ENCODE measurements at regions not wholly inside any gene's neighbourhood (a gene's known extent, or its start where the extent isn't known, plus 50 kb on each side); places are given as distances from the start of the nearest gene placed in this dataset.
A peak's percentile ranks its signal among the peaks of the same experiment; 100 is the strongest.

DNA sequence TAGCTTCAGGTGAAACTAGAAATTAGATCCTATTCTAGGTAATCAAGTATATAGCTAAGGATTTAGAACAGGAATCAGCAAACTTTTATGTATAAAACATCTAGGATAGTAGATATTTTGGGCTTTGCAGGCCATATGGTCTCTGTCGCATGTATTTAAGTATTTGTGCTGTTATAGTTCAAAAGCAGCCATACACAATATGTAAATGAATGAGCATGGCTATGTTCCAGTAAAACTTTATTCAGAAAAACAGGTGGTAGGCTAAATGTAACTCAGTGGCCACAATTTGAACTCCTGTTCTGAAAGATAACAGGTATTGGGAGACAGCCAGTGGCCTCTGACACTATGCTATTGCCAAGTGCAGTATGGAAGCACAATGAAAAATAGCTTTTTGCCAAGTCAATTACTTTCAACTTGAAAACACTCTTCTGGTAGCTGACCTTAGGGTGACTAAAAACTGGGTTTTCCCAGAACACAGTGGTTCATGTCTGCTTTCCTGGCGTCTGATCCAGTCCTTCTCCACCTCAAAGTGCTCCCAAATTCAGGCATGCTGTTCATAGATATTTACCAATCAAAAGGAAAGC lies 304.7 kb upstream of the SYT4 start:
- H3K4me3 ChIP-seq (ENCODE audit: low read depth, poor library complexity, severe bottlenecking), result no peak overlapping the region
- intact Hi-C loops (cut with DNase I; ENCODE audit: low total_unique reads), result no loop called here
- TF ChIP-seq POLR2A (IDR thresholded peaks at IDR 0.05), result no peak
- TF ChIP-seq, protein P1, sequence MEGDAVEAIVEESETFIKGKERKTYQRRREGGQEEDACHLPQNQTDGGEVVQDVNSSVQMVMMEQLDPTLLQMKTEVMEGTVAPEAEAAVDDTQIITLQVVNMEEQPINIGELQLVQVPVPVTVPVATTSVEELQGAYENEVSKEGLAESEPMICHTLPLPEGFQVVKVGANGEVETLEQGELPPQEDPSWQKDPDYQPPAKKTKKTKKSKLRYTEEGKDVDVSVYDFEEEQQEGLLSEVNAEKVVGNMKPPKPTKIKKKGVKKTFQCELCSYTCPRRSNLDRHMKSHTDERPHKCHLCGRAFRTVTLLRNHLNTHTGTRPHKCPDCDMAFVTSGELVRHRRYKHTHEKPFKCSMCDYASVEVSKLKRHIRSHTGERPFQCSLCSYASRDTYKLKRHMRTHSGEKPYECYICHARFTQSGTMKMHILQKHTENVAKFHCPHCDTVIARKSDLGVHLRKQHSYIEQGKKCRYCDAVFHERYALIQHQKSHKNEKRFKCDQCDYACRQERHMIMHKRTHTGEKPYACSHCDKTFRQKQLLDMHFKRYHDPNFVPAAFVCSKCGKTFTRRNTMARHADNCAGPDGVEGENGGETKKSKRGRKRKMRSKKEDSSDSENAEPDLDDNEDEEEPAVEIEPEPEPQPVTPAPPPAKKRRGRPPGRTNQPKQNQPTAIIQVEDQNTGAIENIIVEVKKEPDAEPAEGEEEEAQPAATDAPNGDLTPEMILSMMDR (IDR thresholded peaks at IDR 0.05), result no peak
- DNase-seq (ENCODE audit: low spot score in 2 of 2), result no peak
- WGBS, 2 donors, result 66 to 72% methylated on average over 2 of the region's 2 CpGs

DNA sequence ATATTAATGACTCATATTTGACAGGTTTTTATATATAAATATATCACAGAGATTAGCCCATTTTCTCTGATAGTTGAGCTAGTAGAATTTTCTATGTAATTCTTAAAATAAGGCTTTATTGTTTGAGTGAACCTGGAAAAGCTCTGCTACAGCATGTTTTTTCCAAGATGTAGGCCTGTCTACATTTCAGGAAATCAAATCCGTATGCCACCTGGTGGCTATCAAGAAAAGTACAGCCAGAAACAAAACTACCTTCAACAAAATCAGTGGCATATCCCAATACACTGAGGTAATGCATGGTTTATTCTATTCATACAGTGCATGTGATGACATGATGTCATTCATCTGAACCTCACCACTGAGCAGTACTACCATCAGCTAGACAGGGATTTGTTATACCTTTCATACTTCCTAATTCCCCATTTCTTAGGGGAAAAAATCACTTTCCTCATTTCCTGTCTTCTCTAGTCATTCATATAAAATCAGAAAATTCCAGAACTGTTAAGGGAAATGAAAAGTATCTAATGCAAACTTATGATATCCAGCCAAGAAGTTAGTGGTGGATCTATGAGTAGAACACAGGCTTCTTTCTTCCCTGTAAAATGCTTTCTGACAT lies 310.4 kb upstream of the SYT4 start:
- TF ChIP-seq, protein P1 (IDR thresholded peaks at IDR 0.05), result peak in 1 of 3 donors; percentile 21
- no peak for TF ChIP-seq POLR2A (IDR thresholded peaks at IDR 0.05)
- H3K4me3 ChIP-seq (ENCODE audit: low read depth, poor library complexity, severe bottlenecking), result no peak overlapping the region
- intact Hi-C loops (cut with DNase I; ENCODE audit: low total_unique reads), result no loop called here
- DNase-seq (ENCODE audit: low spot score in 2 of 2), result no peak
- 0% methylated on average over 1 of the region's 1 CpG for WGBS, 2 donors

DNA sequence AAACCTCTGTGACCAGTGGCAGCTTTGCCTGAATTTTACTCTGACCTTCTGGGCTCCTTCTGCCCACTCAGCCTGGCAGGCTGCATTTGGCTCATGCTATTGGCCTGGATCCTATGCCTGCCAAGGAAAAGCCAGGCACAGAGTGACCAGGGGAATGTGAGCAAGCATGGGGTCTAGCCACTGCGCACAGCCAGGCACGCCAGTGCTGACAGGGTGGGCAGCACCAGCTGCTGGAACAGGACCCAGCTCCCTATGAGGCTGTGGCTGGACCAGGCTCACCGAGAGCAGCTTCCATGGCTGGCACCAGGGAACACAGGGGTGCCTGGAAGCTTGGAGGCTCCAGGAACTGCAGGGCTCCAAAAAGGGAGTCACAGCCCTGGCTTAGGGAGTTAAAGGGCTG lies 311.5 kb upstream of the SYT4 start:
- no peak overlapping the region for H3K4me3 ChIP-seq (ENCODE audit: low read depth, poor library complexity, severe bottlenecking)
- 100% methylated on average over 3 of the region's 3 CpGs for WGBS, 2 donors
- intact Hi-C loops (cut with DNase I; ENCODE audit: low total_unique reads), result no loop called here
- no peak for DNase-seq (ENCODE audit: low spot score in 2 of 2)
- TF ChIP-seq POLR2A (IDR thresholded peaks at IDR 0.05), result no peak
- TF ChIP-seq, protein P1 (IDR thresholded peaks at IDR 0.05), result no peak

DNA sequence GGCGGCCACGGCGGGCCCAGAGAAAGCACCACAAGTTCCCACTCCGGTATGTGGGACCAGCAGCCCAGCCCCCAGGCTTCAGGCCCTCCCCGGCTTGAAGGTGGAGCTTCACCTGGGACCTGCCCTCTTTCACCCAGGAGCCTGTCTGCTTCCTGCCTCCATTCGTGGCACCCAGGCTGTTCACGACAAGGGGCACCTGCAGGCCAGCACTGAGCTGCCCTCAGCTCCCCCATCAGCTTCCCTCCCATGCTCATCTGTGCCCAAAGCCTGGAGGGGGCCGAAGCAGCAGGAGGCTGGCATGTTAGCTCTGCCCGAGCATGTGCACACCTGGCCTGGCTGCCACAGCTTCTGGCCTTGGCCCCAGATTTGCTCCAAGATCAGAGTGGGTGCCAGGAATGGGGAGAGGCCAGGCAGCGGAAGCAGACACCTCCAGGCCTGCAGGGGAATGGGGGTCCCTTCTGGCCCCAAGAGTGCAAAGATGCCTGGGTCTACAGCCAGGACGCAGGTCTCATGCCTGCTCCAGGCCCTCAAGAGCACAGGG lies 312.4 kb upstream of the SYT4 start:
- H3K4me3 ChIP-seq (ENCODE audit: low read depth, poor library complexity, severe bottlenecking), result no peak overlapping the region
- intact Hi-C loops (cut with DNase I; ENCODE audit: low total_unique reads), result no loop called here
- 48 to 57% methylated on average over 10 of the region's 11 CpGs for WGBS, 2 donors
- TF ChIP-seq, protein P1 (IDR thresholded peaks at IDR 0.05), result no peak
- TF ChIP-seq POLR2A (IDR thresholded peaks at IDR 0.05), result no peak
- peak in 1 of 2 donors; percentile 81 for DNase-seq (ENCODE audit: low spot score in 2 of 2)

DNA sequence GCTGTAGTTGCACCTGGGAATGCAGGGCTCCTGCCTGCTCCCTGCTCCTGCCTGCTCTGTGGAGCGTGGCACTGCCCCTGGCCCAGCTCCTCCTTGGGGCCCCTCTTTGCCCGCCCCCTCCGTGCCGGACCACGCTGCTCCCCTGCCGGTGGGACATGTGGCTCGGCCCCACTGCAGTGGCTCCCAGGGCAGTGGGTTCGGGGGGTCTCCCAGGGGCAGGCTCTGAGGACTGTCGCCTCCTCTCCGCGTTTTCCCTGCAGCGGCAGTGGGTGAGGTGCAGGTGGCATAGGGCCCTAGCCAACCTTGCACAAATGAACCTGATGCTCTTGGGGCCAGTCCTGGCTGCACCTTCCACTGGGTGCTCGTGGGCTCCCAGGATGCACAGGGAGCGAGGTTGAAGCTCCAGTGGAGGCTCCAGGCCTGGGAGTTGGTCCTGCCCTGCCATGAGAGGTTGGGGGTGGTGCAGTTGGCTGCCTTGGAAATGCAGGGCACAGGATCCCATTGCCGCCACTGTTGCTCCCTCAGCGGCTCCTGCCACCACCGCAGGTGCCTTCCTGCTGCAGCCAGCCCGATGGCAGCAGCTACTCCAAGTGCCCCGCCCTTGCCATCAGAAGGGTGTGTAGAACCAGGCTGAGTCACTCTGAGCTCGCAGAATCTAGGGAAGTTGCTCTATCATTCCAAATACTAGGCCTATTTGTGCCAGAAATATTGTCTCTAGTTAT lies 313.1 kb upstream of the SYT4 start:
- TF ChIP-seq, protein P1 (IDR thresholded peaks at IDR 0.05), result no peak
- no peak for TF ChIP-seq POLR2A (IDR thresholded peaks at IDR 0.05)
- DNase-seq (ENCODE audit: low spot score in 2 of 2), result no peak
- intact Hi-C loops (cut with DNase I; ENCODE audit: low total_unique reads), result no loop called here
- no peak overlapping the region for H3K4me3 ChIP-seq (ENCODE audit: low read depth, poor library complexity, severe bottlenecking)
- 56 to 59% methylated on average over 10 to 17 of the region's 20 CpGs for WGBS, 2 donors
